Gastrocnemius medialis (tissue), 4 donors: ENCODE measurements at regions not wholly inside any gene's neighbourhood (a gene's known extent, or its start where the extent isn't known, plus 50 kb on each side); places are given as distances from the start of the nearest gene placed in this dataset.

Source experiments
- POLR2A ChIP-seq, 2 donors: fragments of 450-650 bp; IDR thresholded peaks; one replicate each; pipeline ENCODE4 v1.6.1; 2017; ENCODE audit warnings: antibody characterized with exemption in 2 of 2, mild to moderate bottlenecking in 2 of 2, moderate library complexity in 2 of 2
- TF ChIP-seq, protein P1 (sequence below), 5 experiments: fragments of 450-650 bp in 3 of 5; fragments of 200-600 bp in 2 of 5; sonication (generic) in 2 of 5; IDR thresholded peaks in 4 of 5; conservative IDR thresholded peaks in 1 of 5; 1 replicate in 4 of 5; 2 replicates in 1 of 5; pipeline ENCODE4 v1.5.1; 2016 to 2019; ENCODE audit warnings: antibody characterized with exemption in 5 of 5, mild to moderate bottlenecking in 3 of 5, moderate library complexity in 3 of 5

DNA sequence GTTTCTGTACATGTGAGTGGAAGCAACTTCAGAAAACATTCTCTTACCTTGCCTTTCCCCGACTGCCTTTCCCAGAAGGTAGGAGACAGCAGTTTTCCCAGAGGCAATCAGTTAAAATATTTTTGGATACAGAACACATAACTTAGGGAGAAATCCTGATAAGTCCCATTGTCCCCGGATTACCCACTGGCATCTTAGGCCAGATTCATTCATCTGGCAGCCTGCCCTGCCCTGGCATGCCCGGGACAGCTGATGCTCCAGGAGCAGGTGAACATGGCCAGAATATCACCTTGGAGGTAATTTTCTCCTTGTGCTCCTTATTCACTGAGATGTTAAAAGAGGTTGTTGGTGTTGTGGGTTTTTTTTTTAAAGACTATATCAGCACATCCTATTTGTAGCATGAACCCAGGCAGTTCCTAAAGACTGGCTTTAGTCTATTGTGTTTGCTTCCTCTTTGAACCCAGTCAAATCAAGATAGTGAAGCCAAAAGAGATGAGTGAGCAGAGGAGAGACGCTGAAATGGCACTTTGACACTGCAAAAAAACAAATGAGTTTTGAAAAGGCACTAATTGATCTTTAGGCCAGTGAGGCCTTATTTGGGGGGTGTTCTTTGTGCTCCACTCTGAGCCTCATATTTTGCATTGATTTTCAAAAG lies 139.6 kb downstream of the PLPP3 start:
- TF ChIP-seq, protein P1, sequence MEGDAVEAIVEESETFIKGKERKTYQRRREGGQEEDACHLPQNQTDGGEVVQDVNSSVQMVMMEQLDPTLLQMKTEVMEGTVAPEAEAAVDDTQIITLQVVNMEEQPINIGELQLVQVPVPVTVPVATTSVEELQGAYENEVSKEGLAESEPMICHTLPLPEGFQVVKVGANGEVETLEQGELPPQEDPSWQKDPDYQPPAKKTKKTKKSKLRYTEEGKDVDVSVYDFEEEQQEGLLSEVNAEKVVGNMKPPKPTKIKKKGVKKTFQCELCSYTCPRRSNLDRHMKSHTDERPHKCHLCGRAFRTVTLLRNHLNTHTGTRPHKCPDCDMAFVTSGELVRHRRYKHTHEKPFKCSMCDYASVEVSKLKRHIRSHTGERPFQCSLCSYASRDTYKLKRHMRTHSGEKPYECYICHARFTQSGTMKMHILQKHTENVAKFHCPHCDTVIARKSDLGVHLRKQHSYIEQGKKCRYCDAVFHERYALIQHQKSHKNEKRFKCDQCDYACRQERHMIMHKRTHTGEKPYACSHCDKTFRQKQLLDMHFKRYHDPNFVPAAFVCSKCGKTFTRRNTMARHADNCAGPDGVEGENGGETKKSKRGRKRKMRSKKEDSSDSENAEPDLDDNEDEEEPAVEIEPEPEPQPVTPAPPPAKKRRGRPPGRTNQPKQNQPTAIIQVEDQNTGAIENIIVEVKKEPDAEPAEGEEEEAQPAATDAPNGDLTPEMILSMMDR (IDR thresholded peaks at IDR 0.05 in 4 of 5, conservative IDR thresholded peaks at IDR 0.05 in 1 of 5): no peak
- TF ChIP-seq POLR2A (IDR thresholded peaks at IDR 0.05): no peak
